ENCODE measurements at regions not wholly inside any gene's neighbourhood (a gene's known extent, or its start where the extent isn't known, plus 50 kb on each side); places are given as distances from the start of the nearest gene placed in this dataset.

DNA sequence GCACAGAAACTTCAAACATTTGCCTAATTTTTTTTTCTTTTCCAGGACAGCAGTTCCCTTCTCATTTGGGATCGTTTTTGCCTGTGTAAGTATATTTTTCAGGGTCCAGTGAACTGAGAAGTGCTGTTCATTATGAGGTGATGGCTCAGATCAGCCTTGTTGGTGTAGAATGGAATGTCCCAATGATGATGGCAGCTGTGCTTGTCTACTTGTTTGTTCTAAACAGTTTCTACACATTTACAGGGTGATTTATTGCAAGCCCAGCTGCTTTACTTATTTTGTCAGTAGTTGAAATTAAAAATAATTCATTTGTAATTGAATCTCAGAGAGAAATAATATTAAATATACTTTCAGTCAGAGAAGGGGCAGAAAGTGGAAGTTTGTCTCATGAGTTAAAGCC lies 337.6 kb upstream of the SEMA6A start:
- RAD21 ChIA-PET (ENCODE audit: unreplicated experiment): no interaction called here
- CTCF ChIA-PET: interaction anchor here (1.4 kb wide), 1 partner anchor 31 kb away, joined by 5 read pairs; no protein-coding TSS in a partner anchor
- TF ChIP-seq TCF3 (IDR thresholded peaks at IDR 0.05; ENCODE audit: borderline replicate concordance, insufficient read depth, low read depth, low read length): no peak
- no peak for TF ChIP-seq ZNF24 (IDR thresholded peaks at IDR 0.05)
- no peak for TF ChIP-seq GABPA (IDR thresholded peaks at IDR 0.05; ENCODE audit: low read depth)
- no peak for TF ChIP-seq YBX1 (IDR thresholded peaks at IDR 0.05)
- TF ChIP-seq ZNF217 (IDR thresholded peaks at IDR 0.05): no peak
- TF ChIP-seq, protein P1, sequence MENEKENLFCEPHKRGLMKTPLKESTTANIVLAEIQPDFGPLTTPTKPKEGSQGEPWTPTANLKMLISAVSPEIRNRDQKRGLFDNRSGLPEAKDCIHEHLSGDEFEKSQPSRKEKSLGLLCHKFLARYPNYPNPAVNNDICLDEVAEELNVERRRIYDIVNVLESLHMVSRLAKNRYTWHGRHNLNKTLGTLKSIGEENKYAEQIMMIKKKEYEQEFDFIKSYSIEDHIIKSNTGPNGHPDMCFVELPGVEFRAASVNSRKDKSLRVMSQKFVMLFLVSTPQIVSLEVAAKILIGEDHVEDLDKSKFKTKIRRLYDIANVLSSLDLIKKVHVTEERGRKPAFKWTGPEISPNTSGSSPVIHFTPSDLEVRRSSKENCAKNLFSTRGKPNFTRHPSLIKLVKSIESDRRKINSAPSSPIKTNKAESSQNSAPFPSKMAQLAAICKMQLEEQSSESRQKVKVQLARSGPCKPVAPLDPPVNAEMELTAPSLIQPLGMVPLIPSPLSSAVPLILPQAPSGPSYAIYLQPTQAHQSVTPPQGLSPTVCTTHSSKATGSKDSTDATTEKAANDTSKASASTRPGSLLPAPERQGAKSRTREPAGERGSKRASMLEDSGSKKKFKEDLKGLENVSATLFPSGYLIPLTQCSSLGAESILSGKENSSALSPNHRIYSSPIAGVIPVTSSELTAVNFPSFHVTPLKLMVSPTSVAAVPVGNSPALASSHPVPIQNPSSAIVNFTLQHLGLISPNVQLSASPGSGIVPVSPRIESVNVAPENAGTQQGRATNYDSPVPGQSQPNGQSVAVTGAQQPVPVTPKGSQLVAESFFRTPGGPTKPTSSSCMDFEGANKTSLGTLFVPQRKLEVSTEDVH (IDR thresholded peaks at IDR 0.05; ENCODE audit: low read depth, partially characterized antibody): no peak
- TF ChIP-seq LARP7 (IDR thresholded peaks at IDR 0.05): no peak
- TF ChIP-seq, protein P2, sequence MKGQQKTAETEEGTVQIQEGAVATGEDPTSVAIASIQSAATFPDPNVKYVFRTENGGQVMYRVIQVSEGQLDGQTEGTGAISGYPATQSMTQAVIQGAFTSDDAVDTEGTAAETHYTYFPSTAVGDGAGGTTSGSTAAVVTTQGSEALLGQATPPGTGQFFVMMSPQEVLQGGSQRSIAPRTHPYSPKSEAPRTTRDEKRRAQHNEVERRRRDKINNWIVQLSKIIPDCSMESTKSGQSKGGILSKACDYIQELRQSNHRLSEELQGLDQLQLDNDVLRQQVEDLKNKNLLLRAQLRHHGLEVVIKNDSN (IDR thresholded peaks at IDR 0.05; ENCODE audit: borderline replicate concordance, extremely low read length, insufficient read depth, low read depth, low read length): no peak
- TF ChIP-seq RCOR1 (conservative IDR thresholded peaks at IDR 0.05; ENCODE audit: low read depth, low read length): no peak
- TF ChIP-seq TCF12 (IDR thresholded peaks at IDR 0.05; ENCODE audit: low read depth, low read length): no peak
- TF ChIP-seq, protein P3, sequence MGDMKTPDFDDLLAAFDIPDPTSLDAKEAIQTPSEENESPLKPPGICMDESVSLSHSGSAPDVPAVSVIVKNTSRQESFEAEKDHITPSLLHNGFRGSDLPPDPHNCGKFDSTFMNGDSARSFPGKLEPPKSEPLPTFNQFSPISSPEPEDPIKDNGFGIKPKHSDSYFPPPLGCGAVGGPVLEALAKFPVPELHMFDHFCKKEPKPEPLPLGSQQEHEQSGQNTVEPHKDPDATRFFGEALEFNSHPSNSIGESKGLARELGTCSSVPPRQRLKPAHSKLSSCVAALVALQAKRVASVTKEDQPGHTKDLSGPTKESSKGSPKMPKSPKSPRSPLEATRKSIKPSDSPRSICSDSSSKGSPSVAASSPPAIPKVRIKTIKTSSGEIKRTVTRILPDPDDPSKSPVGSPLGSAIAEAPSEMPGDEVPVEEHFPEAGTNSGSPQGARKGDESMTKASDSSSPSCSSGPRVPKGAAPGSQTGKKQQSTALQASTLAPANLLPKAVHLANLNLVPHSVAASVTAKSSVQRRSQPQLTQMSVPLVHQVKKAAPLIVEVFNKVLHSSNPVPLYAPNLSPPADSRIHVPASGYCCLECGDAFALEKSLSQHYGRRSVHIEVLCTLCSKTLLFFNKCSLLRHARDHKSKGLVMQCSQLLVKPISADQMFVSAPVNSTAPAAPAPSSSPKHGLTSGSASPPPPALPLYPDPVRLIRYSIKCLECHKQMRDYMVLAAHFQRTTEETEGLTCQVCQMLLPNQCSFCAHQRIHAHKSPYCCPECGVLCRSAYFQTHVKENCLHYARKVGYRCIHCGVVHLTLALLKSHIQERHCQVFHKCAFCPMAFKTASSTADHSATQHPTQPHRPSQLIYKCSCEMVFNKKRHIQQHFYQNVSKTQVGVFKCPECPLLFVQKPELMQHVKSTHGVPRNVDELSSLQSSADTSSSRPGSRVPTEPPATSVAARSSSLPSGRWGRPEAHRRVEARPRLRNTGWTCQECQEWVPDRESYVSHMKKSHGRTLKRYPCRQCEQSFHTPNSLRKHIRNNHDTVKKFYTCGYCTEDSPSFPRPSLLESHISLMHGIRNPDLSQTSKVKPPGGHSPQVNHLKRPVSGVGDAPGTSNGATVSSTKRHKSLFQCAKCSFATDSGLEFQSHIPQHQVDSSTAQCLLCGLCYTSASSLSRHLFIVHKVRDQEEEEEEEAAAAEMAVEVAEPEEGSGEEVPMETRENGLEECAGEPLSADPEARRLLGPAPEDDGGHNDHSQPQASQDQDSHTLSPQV (IDR thresholded peaks at IDR 0.05): no peak
- no peak for TF ChIP-seq SMAD5 (IDR thresholded peaks at IDR 0.05; ENCODE audit: low read depth)
- FAIRE-seq (no peak), DNase-seq (ENCODE audit: low read depth, low spot score) (no peak), ATAC-seq (no peak)
- POLR2A ChIA-PET: no interaction called here
- Histone ChIP-seq H3K9me3 (replicated peaks; ENCODE audit: control insufficient read depth, insufficient read depth, low read length) (no peaks in the 10 kb centered on the region), H3K4me1 (ENCODE audit: control insufficient read depth, insufficient read depth, low read length) (peaks cover 3% of the 10 kb centered on the region; the same call in 1 of the 2 replicates), H3K79me2 (ENCODE audit: control insufficient read depth, insufficient read depth, low read length) (no peaks in the 10 kb centered on the region), H3K27me3 (replicated peaks in 1 of 2; ENCODE audit: control insufficient read depth in 2 of 2, insufficient read depth in 2 of 2, low read length in 1 of 2) (no peaks in the 10 kb centered on the region), H2AFZ (ENCODE audit: control insufficient read depth, low read depth, low read length) (no peak overlapping the region), H3K4me3 (no peak overlapping the region), H4K20me1 (ENCODE audit: control insufficient read depth, insufficient read depth) (no peaks in the 10 kb centered on the region), H3K27ac (ENCODE audit: control insufficient read depth, insufficient read depth) (no peak overlapping the region), H3K36me3 (ENCODE audit: control insufficient read depth in 2 of 2, insufficient read depth in 2 of 2, low read length in 1 of 2) (no peaks in the 10 kb centered on the region), H3K9ac (ENCODE audit: control insufficient read depth, insufficient read depth, low read length) (no peak overlapping the region), H3K4me2 (ENCODE audit: control insufficient read depth, insufficient read depth) (no peak overlapping the region)
- no TSS peak for BruUV-seq (replicated peaks)
- in situ Hi-C loops (cut with MboI) (no loop called here), intact Hi-C loops (cut with micrococcal nuclease; ENCODE audit: unreplicated experiment) (no loop called here)
- SMC1A ChIA-PET (ENCODE audit: uncharacterized antibody, unreplicated experiment): interaction anchor here (0.9 to 1.2 kb wide), 2 partner anchors 8 to 15 kb away, joined by 3 read pairs; no protein-coding TSS in a partner anchor
- WGBS (ENCODE audit: insufficient coverage, insufficient replicate concordance, low lambda C conversion rate, missing lambda C conversion rate): 6% methylated on average over 1 of the region's 1 CpG

Measured in GM12878 (cell line).